Esophagus muscularis mucosa (tissue), 4 donors: ENCODE measurements at regions not wholly inside any gene's neighbourhood (a gene's known extent, or its start where the extent isn't known, plus 50 kb on each side); places are given as distances from the start of the nearest gene placed in this dataset.

Source experiments
- CTCF ChIP-seq, 3 experiments: fragments of 200-600 bp in 2 of 3; fragments of 450-650 bp in 1 of 3; sonication (generic) in 2 of 3; IDR thresholded peaks; one replicate each; pipeline ENCODE4 v1.5.1; 2017 to 2019; ENCODE audit warnings: antibody characterized with exemption in 3 of 3, mild to moderate bottlenecking in 2 of 3, moderate library complexity in 1 of 3
- EP300 ChIP-seq: sonication (generic); formaldehyde crosslinking; IDR thresholded peaks from one replicate; pipeline ENCODE4 v1.6.1; 2017; ENCODE audit warnings: antibody characterized with exemption
- POLR2A ChIP-seq: fragments of 450-650 bp; IDR thresholded peaks from one replicate; pipeline ENCODE4 v1.6.1; 2017; ENCODE audit warnings: antibody characterized with exemption, moderate library complexity, mild to moderate bottlenecking, low read depth
- POLR2AphosphoS5 ChIP-seq, 2 donors: sonication (generic); formaldehyde crosslinking; IDR thresholded peaks; one replicate each; pipeline ENCODE4 v1.6.1; 2017; ENCODE audit warnings: antibody characterized with exemption in 2 of 2

DNA sequence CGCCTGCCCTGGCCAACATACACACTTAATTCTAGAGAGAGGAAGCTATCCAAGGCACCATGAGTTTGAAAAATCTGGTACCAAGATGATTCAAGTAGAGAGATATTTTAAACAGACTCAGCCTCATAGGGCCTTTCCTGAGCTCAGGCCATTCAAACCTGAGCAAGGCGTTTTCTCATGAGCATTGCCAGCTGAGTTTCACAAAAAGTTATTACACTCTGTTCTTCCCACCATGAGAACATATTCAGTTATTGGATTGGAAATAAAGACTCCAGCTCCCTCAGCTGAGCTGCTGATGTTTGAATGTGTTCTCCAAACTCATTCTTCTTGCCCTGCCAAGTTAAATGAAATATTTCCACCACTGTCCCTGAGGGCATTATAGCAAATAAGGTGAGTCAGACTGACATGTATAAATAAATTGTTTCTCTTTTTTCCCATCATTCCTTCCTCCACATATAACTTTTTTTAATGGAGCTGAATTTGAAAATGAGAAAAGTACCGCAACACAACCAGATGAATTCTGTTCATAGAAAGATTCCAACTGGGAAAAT lies 429.6 kb downstream of the RAB28 start:
- no peak for TF ChIP-seq CTCF (IDR thresholded peaks at IDR 0.05)
- TF ChIP-seq POLR2AphosphoS5 (IDR thresholded peaks at IDR 0.05) = no peak
- TF ChIP-seq POLR2A = no peak
- no peak for TF ChIP-seq EP300
